ENCODE measurements at regions not wholly inside any gene's neighbourhood (a gene's known extent, or its start where the extent isn't known, plus 50 kb on each side); places are given as distances from the start of the nearest gene placed in this dataset.

DNA sequence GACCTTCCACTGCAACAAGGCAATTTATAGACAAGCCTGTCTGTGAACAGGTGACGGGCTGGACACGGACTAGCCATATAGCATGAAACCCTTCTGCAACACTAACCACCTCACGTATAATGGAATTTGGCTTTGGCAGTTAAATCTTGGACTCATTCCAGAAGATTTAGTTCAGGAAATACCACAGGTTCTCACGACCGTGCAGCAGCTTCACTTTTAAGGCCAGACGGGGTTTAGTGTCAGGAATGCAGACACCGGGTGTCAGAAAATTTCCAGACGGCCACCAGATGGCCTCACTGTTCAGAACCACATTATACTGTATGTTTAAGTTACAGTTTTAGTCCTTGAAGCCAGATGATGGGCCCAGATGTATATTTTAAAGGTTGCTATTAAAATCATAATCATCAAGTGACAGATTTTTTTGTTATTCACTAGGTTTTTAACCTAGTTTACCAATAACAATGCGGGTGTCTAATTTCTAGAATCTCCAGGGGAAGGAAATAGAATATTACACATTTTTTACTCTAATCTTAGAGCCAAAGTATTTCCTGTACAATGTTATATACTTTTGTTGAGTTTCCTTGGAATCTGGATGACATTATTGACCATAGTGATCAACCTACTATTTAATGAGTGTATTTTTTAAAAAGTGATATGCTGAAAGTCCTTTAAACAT is 90.5 kb upstream of the TMPO start:
- no peaks in the 10 kb centered on the region for H3K9me3 ChIP-seq
- no peaks in the 10 kb centered on the region for H3K27me3 ChIP-seq
- H3K36me3 ChIP-seq: no peaks in the 10 kb centered on the region
- peak; percentile 30 to 75 for DNase-seq (ENCODE audit: low spot score in 2 of 2)
- H3K27ac ChIP-seq: no peak overlapping the region
- no peak for TF ChIP-seq EP300 (IDR thresholded peaks at IDR 0.05)
- TF ChIP-seq, protein P1, sequence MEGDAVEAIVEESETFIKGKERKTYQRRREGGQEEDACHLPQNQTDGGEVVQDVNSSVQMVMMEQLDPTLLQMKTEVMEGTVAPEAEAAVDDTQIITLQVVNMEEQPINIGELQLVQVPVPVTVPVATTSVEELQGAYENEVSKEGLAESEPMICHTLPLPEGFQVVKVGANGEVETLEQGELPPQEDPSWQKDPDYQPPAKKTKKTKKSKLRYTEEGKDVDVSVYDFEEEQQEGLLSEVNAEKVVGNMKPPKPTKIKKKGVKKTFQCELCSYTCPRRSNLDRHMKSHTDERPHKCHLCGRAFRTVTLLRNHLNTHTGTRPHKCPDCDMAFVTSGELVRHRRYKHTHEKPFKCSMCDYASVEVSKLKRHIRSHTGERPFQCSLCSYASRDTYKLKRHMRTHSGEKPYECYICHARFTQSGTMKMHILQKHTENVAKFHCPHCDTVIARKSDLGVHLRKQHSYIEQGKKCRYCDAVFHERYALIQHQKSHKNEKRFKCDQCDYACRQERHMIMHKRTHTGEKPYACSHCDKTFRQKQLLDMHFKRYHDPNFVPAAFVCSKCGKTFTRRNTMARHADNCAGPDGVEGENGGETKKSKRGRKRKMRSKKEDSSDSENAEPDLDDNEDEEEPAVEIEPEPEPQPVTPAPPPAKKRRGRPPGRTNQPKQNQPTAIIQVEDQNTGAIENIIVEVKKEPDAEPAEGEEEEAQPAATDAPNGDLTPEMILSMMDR (IDR thresholded peaks at IDR 0.05): peak; percentile 51 to 78 (median 58)
- H3K4me1 ChIP-seq: peaks cover 0 to 17% (median 0%) of the 10 kb centered on the region in 4 donors
- WGBS, 2 donors: 23% methylated on average over 9 of the region's 9 CpGs
- H3K4me3 ChIP-seq: no peak overlapping the region

DNA sequence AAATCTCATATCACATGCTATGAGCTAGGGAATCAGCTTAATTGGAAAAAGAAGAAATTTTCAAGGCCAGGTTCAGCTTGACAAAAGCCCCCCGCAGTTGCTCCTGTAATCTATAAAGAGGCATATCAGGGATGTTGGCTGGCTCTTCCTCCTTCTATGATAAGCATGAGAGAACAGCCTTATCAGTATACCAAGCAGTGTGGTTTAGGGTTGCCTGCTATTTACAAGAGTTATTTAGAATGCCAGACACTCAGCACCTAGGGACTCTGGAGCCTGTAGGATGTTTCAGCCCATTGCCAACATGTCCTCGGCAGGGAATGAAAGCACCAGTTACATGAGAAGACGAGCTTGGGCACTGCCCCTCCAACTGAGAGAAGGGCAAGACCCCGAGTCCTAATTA is 89.5 kb upstream of the TMPO start:
- no peak overlapping the region for H3K27ac ChIP-seq
- H3K4me3 ChIP-seq: no peak overlapping the region
- H3K9me3 ChIP-seq: no peaks in the 10 kb centered on the region
- DNase-seq (ENCODE audit: low spot score in 2 of 2): no peak
- no peaks in the 10 kb centered on the region for H3K27me3 ChIP-seq
- 60 to 65% methylated on average over 4 of the region's 4 CpGs for WGBS, 2 donors
- peaks cover 0 to 9% (median 0%) of the 10 kb centered on the region in 4 donors for H3K4me1 ChIP-seq
- no peaks in the 10 kb centered on the region for H3K36me3 ChIP-seq
- no peak for TF ChIP-seq EP300 (IDR thresholded peaks at IDR 0.05)
- TF ChIP-seq, protein P1 (IDR thresholded peaks at IDR 0.05): no peak
- no peak for TF ChIP-seq POLR2A (IDR thresholded peaks at IDR 0.05)

DNA sequence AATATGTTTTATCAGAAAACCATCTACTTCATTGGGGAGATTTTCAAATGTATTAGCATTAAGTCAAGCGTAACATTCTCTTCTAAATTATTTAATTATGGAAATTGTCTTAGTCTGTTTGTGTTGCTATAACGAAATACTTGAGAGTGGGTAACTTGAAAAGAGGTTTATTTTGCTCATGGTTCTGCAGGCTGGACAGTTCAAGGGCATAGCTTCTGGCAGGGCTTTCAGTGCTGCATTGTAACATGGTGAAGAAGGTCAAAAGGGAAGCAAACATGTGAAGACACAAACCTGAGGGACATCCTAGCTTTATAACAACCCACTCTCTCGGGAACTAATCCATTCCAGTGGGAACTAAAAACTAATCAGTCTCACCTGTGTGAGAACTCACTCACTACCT is 84.3 kb upstream of the TMPO start:
- Histone ChIP-seq H3K36me3 (no peaks in the 10 kb centered on the region), H3K4me3 (no peak overlapping the region), H3K4me1 (no peaks in the 10 kb centered on the region), H3K9me3 (peaks cover 0 to 9% (median 0%) of the 10 kb centered on the region in 4 donors), H3K27me3 (no peaks in the 10 kb centered on the region), H3K27ac (no peak overlapping the region)
- WGBS, 2 donors: 91 to 93% methylated on average over 3 of the region's 3 CpGs
- DNase-seq (ENCODE audit: low spot score in 2 of 2): no peak
- TF ChIP-seq EP300 (IDR thresholded peaks at IDR 0.05) (no peak), POLR2A (IDR thresholded peaks at IDR 0.05) (no peak)
- TF ChIP-seq, protein P1 (IDR thresholded peaks at IDR 0.05): no peak

DNA sequence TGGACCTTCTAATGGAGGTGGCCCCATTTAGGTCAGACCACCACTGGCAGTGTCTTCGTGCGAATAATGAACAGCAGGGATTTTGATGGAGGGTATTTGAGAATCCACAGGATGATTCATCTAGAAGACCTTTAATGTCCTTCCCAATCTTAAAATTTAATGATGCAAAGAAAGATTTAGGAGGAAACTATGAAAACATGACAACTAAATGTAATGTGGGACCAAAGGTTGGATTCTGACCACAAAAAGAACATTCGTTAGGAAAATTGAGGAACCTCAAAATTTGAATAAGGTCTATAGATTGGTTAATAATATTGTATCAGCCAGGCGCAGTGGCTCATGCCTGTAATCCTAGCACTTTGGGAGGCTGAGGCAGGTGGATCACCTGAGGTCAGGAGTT is 78.2 kb upstream of the TMPO start:
- H3K27me3 ChIP-seq: no peaks in the 10 kb centered on the region
- 87 to 94% methylated on average over 4 of the region's 4 CpGs for WGBS, 2 donors
- H3K9me3 ChIP-seq: peaks cover 0 to 9% (median 0%) of the 10 kb centered on the region in 4 donors
- no peak overlapping the region for H3K27ac ChIP-seq
- H3K4me3 ChIP-seq: no peak overlapping the region
- DNase-seq (ENCODE audit: low spot score in 2 of 2): no peak
- peaks cover 0 to 18% (median 0%) of the 10 kb centered on the region in 4 donors for H3K4me1 ChIP-seq
- TF ChIP-seq, protein P1 (IDR thresholded peaks at IDR 0.05): no peak
- no peak for TF ChIP-seq POLR2A (IDR thresholded peaks at IDR 0.05)
- no peak for TF ChIP-seq EP300 (IDR thresholded peaks at IDR 0.05)
- no peaks in the 10 kb centered on the region for H3K36me3 ChIP-seq

DNA sequence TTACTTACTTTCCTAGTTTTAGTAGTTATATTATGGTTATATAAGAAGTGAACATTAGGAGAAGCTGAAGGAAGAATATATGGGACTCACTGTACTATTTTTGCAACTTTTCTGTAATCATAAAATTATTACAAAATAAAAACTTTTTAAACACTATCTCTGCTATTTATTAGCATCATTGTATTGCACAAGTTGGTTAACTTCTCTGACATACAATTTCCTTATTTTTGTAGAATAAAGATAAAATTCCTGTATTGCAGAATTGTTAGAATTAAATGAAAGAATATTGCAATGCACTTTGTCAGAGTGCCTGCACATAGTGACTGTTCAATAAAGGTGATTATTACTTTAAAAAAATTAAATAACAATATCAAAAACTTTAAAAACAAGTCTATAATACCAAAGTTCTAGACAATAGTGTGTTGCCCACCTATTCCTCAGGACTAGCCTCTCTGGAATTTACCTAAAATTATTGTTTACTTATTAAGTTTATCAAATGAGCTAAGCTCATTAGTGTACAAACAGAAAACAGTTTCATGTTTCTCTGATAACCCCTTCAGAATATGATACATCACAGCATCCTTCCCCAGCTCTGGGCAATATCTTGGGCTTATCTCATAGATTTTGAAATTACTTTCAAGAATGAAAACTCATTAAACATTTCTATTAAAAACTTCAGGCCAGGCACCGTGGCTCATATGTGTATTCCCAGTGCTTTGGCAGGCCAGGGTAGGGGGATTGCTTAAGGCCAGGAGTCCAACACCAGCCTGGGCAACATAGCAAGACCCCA is 77.4 kb upstream of the TMPO start:
- Histone ChIP-seq H3K27me3 (no peaks in the 10 kb centered on the region), H3K36me3 (no peaks in the 10 kb centered on the region), H3K4me3 (no peak overlapping the region), H3K4me1 (peaks cover 0 to 18% (median 0%) of the 10 kb centered on the region in 4 donors), H3K27ac (no peak overlapping the region), H3K9me3 (peaks cover 0 to 9% (median 0%) of the 10 kb centered on the region in 4 donors)
- WGBS, 2 donors: 86 to 92% methylated on average over 1 of the region's 1 CpG
- no peak for TF ChIP-seq POLR2A (IDR thresholded peaks at IDR 0.05)
- TF ChIP-seq EP300 (IDR thresholded peaks at IDR 0.05): no peak
- TF ChIP-seq, protein P1 (IDR thresholded peaks at IDR 0.05): no peak
- no peak for DNase-seq (ENCODE audit: low spot score in 2 of 2)

All from tibial nerve (tissue), 4 donors.